ENCODE measurements at regions not wholly inside any gene's neighbourhood (a gene's known extent, or its start where the extent isn't known, plus 50 kb on each side); places are given as distances from the start of the nearest gene placed in this dataset.

DNA sequence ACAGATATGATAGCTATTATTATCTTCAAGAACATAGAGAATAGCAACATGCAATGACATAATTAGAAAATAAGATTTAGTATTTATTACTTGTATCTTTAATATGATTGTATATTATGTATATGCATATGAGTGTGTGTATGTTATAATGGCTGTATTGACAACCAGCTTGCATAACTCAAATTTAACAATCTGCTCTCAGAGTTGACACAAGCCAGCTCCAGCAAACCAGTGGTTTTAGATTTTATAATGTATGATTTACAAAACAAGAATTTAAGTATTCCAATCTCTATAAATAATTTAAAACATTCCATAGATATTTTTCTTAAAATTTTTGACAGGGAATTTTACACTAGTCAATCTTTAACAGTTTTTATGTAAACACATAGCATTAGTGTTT, 935.9 kb upstream of the EPHA5 start:
- H3K27ac ChIP-seq (ENCODE audit: extremely low read length, insufficient read depth, low read length) = no peak overlapping the region
- intact Hi-C loops (cut with micrococcal nuclease; ENCODE audit: unreplicated experiment) = no loop called here
- no peak overlapping the region for H3K4me3 ChIP-seq (replicated peaks in 1 of 3; ENCODE audit: insufficient read depth in 1 of 3, low read depth in 2 of 3, low read length in 3 of 3)
- ATAC-seq (no peak), FAIRE-seq (no peak), DNase-seq (ENCODE audit: low spot score) (no peak)
- no TSS peak for BruUV-seq (replicated peaks)
- H3K9ac ChIP-seq (ENCODE audit: insufficient read depth, low read depth, low read length) = no peak overlapping the region
- no peaks in the 10 kb centered on the region for H3K36me3 ChIP-seq (replicated peaks in 1 of 2; ENCODE audit: control insufficient read depth in 1 of 2, insufficient read depth in 2 of 2, low read length in 2 of 2)
- H3K9me3 ChIP-seq (ENCODE audit: low read length) = no peaks in the 10 kb centered on the region
- no peaks in the 10 kb centered on the region for H4K20me1 ChIP-seq (ENCODE audit: insufficient read depth, low read length)
- H2AFZ ChIP-seq (ENCODE audit: low read length) = no peak overlapping the region
- H3K79me2 ChIP-seq (ENCODE audit: insufficient read depth, low read length) = no peaks in the 10 kb centered on the region
- H3K4me1 ChIP-seq (ENCODE audit: insufficient read depth, low read length) = no peaks in the 10 kb centered on the region
- ChIA-PET CTCF (ENCODE audit: low intra/inter-chr PET ratio, low total read pairs) (no interaction called here), POLR2A (no interaction called here)
- no peaks in the 10 kb centered on the region for H3K27me3 ChIP-seq (ENCODE audit: control insufficient read depth in 1 of 2, insufficient read depth in 2 of 2, low read length in 2 of 2)
- no peak overlapping the region for H3K4me2 ChIP-seq (ENCODE audit: low read depth, low read length)
- in situ Hi-C loops (cut with HindIII; ENCODE audit: extremely low pct_ligation_motif_present, low pct_unique_long_range_greater_than_20kb) = no loop called here
- no peak for TF ChIP-seq PAF1 (CRISPR knock-in tag; IDR thresholded peaks at IDR 0.05)
- TF ChIP-seq, protein P1, sequence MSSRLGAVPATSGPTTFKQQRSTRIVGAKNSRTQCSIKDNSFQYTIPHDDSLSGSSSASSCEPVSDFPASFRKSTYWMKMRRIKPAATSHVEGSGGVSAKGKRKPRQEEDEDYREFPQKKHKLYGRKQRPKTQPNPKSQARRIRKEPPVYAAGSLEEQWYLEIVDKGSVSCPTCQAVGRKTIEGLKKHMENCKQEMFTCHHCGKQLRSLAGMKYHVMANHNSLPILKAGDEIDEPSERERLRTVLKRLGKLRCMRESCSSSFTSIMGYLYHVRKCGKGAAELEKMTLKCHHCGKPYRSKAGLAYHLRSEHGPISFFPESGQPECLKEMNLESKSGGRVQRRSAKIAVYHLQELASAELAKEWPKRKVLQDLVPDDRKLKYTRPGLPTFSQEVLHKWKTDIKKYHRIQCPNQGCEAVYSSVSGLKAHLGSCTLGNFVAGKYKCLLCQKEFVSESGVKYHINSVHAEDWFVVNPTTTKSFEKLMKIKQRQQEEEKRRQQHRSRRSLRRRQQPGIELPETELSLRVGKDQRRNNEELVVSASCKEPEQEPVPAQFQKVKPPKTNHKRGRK (CRISPR knock-in tag; IDR thresholded peaks at IDR 0.05) = no peak
- TF ChIP-seq RFX1 (IDR thresholded peaks at IDR 0.05) = no peak
- TF ChIP-seq, protein P2, sequence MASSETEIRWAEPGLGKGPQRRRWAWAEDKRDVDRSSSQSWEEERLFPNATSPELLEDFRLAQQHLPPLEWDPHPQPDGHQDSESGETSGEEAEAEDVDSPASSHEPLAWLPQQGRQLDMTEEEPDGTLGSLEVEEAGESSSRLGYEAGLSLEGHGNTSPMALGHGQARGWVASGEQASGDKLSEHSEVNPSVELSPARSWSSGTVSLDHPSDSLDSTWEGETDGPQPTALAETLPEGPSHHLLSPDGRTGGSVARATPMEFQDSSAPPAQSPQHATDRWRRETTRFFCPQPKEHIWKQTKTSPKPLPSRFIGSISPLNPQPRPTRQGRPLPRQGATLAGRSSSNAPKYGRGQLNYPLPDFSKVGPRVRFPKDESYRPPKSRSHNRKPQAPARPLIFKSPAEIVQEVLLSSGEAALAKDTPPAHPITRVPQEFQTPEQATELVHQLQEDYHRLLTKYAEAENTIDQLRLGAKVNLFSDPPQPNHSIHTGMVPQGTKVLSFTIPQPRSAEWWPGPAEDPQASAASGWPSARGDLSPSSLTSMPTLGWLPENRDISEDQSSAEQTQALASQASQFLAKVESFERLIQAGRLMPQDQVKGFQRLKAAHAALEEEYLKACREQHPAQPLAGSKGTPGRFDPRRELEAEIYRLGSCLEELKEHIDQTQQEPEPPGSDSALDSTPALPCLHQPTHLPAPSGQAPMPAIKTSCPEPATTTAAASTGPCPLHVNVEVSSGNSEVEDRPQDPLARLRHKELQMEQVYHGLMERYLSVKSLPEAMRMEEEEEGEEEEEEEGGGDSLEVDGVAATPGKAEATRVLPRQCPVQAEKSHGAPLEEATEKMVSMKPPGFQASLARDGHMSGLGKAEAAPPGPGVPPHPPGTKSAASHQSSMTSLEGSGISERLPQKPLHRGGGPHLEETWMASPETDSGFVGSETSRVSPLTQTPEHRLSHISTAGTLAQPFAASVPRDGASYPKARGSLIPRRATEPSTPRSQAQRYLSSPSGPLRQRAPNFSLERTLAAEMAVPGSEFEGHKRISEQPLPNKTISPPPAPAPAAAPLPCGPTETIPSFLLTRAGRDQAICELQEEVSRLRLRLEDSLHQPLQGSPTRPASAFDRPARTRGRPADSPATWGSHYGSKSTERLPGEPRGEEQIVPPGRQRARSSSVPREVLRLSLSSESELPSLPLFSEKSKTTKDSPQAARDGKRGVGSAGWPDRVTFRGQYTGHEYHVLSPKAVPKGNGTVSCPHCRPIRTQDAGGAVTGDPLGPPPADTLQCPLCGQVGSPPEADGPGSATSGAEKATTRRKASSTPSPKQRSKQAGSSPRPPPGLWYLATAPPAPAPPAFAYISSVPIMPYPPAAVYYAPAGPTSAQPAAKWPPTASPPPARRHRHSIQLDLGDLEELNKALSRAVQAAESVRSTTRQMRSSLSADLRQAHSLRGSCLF (CRISPR knock-in tag; IDR thresholded peaks at IDR 0.05; ENCODE audit: borderline replicate concordance) = no peak
- TF ChIP-seq ZNF546 (CRISPR knock-in tag; conservative IDR thresholded peaks at IDR 0.05) = no peak
- TF ChIP-seq FOSL1 (CRISPR knock-in tag; IDR thresholded peaks at IDR 0.05; ENCODE audit: borderline replicate concordance) = no peak
- no peak for TF ChIP-seq NR2C2 (CRISPR knock-in tag; IDR thresholded peaks at IDR 0.05; ENCODE audit: borderline replicate concordance)
- TF ChIP-seq ZNF552 (CRISPR knock-in tag; IDR thresholded peaks at IDR 0.05; ENCODE audit: borderline replicate concordance) = no peak
- TF ChIP-seq NPAS2 (CRISPR knock-in tag; IDR thresholded peaks at IDR 0.05; ENCODE audit: borderline replicate concordance) = no peak
- TF ChIP-seq, protein P3, sequence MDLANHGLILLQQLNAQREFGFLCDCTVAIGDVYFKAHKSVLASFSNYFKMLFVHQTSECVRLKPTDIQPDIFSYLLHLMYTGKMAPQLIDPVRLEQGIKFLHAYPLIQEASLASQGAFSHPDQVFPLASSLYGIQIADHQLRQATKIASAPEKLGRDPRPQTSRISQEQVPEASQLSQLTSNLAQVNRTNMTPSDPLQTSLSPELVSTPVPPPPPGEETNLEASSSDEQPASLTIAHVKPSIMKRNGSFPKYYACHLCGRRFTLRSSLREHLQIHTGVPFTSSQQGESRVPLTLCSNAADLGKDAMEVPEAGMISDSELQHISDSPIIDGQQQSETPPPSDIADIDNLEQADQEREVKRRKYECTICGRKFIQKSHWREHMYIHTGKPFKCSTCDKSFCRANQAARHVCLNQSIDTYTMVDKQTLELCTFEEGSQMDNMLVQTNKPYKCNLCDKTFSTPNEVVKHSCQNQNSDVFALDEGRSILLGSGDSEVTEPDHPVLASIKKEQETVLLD (CRISPR knock-in tag; IDR thresholded peaks at IDR 0.05; ENCODE audit: low read depth) = no peak
- TF ChIP-seq, protein P4, sequence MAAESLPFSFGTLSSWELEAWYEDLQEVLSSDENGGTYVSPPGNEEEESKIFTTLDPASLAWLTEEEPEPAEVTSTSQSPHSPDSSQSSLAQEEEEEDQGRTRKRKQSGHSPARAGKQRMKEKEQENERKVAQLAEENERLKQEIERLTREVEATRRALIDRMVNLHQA (CRISPR knock-in tag; IDR thresholded peaks at IDR 0.05) = no peak
- TF ChIP-seq, protein P5, sequence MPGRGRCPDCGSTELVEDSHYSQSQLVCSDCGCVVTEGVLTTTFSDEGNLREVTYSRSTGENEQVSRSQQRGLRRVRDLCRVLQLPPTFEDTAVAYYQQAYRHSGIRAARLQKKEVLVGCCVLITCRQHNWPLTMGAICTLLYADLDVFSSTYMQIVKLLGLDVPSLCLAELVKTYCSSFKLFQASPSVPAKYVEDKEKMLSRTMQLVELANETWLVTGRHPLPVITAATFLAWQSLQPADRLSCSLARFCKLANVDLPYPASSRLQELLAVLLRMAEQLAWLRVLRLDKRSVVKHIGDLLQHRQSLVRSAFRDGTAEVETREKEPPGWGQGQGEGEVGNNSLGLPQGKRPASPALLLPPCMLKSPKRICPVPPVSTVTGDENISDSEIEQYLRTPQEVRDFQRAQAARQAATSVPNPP (CRISPR knock-in tag; IDR thresholded peaks at IDR 0.05) = no peak
- TF ChIP-seq, protein P6, sequence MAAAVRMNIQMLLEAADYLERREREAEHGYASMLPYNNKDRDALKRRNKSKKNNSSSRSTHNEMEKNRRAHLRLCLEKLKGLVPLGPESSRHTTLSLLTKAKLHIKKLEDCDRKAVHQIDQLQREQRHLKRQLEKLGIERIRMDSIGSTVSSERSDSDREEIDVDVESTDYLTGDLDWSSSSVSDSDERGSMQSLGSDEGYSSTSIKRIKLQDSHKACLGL (CRISPR knock-in tag; IDR thresholded peaks at IDR 0.05) = no peak

Data from HepG2 (cell line).